ENCODE measurements at regions not wholly inside any gene's neighbourhood (a gene's known extent, or its start where the extent isn't known, plus 50 kb on each side); places are given as distances from the start of the nearest gene placed in this dataset.

- no peak for TF ChIP-seq POLR2A (IDR thresholded peaks at IDR 0.05)
- no peak for TF ChIP-seq CTCF (IDR thresholded peaks at IDR 0.05)
- no peak for TF ChIP-seq POLR2AphosphoS5 (IDR thresholded peaks at IDR 0.05)
- TF ChIP-seq EP300 (IDR thresholded peaks at IDR 0.05), result no peak
Observed at GRCh38 chr4:147289181-147289580, 191.7 kb upstream of the EDNRA start.
